Transverse colon (tissue), 4 donors: ENCODE measurements at regions not wholly inside any gene's neighbourhood (a gene's known extent, or its start where the extent isn't known, plus 50 kb on each side); places are given as distances from the start of the nearest gene placed in this dataset.

Experiments used
- CTCF ChIP-seq, 5 experiments: fragments of 200-600 bp in 3 of 5; fragments of 450-650 bp in 2 of 5; sonication (generic) in 3 of 5; IDR thresholded peaks; 1 replicate in 2 of 5; 2 replicates in 3 of 5; pipeline ENCODE4 v1.5.1; 2016 to 2017; ENCODE audit warnings: antibody characterized with exemption in 5 of 5, inconsistent platforms in 3 of 5, mild to moderate bottlenecking in 2 of 5, moderate library complexity in 1 of 5
- POLR2A ChIP-seq: fragments of 450-650 bp; IDR thresholded peaks from one replicate; pipeline ENCODE4 v1.6.1; 2016; ENCODE audit warnings: antibody characterized with exemption, mild to moderate bottlenecking, moderate library complexity
- POLR2AphosphoS5 ChIP-seq, 3 donors: sonication (generic); formaldehyde crosslinking; IDR thresholded peaks; one replicate each; pipeline ENCODE4 v1.6.1; 2016; ENCODE audit warnings: antibody characterized with exemption in 3 of 3

GRCh38 chr2:126981476-126981875 lies 82.8 kb downstream of the TEX51 start:
- TF ChIP-seq POLR2A (no peak), CTCF (IDR thresholded peaks at IDR 0.05) (no peak), POLR2AphosphoS5 (IDR thresholded peaks at IDR 0.05) (no peak)
